Jurkat, Clone E6-1 (cell line): ENCODE measurements at regions not wholly inside any gene's neighbourhood (a gene's known extent, or its start where the extent isn't known, plus 50 kb on each side); places are given as distances from the start of the nearest gene placed in this dataset.
"Not testable (repeated sequence)": the region's sequence is repeated elsewhere in the genome, so short reads cannot be mapped to it uniquely, and the experiment has no call there.

Experiments used
- DNase-seq: peaks from one replicate; pipeline ENCODE4 v3.0.0-alpha.2; 2011; ENCODE audit warnings: low read depth, low spot score
- H3K4me3 ChIP-seq: 2 replicates; pipeline ENCODE4 v1.5.1; 2011; ENCODE audit warnings: mild to moderate bottlenecking, low read length, control low read depth, moderate library complexity

DNA sequence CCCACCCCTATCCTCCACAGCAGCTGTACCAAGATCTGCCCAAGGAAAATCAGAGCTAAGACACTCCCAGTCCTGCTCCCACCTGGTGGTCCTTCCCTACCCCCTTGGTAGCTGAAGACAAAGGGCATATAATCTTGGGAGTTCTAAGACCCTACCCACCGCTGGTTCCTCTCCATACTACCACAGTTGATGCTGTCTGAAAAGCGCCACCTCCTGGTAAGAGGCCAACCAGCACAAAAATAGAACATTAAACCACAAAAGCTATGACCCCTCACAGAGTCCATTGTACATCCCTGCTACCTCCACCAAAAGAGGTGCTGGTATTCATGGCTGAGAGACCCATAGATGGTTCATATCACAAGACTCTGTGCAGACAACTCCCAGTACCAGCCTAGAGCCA, 161.5 kb upstream of the ARHGAP42 start:
- DNase-seq, result peak; percentile 4
- no peak overlapping the region for H3K4me3 ChIP-seq

DNA sequence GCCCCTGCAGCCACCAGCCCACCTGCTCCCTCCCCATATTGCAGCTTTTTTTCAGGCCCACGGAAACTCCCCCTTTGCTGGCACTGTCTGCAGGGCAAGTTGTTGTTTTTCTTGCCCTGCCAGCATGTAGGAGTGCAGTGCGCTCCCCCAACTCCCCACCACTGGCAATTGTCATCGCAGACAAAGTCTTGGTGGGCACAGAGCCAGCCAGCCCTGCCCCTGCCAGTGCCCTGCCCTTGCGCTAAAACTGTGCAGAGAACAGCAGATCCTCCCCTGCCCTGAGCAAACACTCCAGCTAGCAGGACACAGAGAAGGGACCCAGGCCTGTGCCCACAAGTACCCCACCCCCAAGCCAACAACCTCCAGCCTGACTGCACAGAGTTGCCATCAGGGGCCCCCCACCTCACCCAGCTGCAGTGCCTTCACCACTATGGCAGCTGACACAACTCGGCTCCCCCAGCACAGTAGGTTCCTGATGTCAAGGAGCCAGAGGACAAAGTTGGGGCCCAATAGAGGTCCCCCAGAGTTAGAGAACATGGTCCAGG, 158.1 kb upstream of the ARHGAP42 start:
- DNase-seq, result no peak
- H3K4me3 ChIP-seq, result no peak overlapping the region

DNA sequence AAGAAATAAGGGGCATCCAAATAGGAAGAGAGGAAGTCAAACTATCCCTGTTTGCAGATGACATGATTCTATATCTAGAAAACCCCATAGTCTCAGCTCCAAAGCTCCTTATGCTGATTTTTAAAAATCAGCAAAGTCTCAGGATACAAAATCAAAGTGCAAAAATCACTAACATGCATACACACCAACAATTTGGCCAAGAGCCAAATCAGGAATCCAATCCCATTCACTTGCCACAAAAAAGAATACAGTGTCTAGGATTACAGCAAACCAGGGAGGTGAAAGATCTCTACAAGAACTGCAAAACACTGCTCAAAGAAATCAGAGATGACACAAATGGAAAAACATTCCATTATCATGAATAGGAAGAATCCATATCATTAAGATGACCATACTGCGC, 155.8 kb upstream of the ARHGAP42 start:
- DNase-seq, H3K4me3 ChIP-seq: not testable (repeated sequence)

DNA sequence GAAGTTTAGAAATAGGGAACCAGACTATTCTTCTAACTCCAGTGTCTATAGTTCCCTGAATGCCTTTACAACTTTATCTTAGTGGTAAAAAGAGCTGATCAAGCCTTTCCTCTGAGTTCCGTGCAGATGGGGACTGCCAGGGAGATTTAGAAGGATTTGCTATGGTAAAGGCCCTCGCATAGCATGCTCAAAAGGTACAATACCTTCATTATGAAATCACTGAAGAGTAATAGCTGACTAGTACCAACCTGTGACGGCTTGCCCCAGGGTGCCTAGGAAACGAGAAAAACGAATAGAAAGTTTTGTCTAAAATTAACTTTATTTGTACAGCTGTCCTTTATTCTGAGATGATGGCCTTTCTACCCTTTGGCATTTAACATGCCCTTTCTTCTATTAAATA, 150.1 kb upstream of the ARHGAP42 start:
- no peak for DNase-seq
- H3K4me3 ChIP-seq, result no peak overlapping the region

DNA sequence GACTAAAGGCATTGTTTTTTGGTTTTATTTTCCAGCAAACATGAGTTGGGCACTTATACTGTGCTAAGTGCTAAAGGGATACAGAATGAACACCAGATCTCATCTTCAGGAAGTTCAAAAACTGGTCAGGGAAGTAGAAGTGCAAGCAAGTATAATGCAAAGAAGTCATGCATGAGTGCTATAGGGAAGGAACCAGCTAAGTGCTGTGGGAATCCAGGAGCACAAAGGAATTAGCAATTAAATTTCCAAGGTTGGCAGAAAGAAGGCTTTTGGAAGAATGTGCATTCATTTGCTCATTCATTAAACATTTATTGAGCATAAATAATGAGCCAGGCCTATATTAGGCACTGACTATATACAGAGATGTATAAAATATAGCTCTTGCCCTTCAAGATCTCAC, 143.7 kb upstream of the ARHGAP42 start:
- no peak overlapping the region for H3K4me3 ChIP-seq
- no peak for DNase-seq

DNA sequence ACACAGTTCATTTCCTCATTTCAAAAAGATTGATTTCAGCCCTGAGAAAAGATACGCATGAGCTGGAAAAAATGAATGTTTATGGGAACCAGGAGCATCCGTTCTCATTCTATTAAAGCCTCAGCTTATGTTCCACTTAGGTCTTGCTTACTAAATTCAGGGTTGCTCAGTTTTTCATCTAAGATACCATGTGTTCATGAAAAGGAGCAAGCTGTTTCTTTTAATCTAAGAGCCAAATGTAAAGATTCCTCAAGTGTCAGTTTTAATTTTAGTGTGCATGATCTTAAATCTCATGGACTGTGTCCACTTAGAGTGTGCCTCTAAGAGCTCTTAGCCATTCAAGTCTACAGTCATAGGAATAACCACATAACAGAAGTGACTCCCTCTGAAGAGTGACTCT, 141.5 kb upstream of the ARHGAP42 start:
- no peak overlapping the region for H3K4me3 ChIP-seq
- no peak for DNase-seq

DNA sequence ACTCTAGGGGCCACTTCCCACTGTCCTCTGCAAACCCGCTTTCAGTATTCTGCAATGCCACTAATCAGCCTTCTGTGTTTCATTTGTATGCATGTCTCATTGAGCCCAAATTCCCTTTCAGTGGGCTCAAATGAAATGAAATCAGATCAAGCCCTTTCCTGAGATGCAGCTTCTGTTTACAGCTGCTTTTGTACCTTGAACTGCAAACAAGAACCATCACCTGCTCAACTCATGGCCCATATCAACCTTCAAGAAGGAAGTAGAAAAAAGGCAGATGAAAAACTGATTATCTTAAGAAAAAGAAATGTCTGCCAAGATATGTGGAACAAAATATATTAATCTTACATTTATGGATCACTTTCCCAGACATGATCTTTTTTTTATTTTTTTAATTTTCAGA, 141.1 kb upstream of the ARHGAP42 start:
- DNase-seq, result no peak
- H3K4me3 ChIP-seq, result no peak overlapping the region

DNA sequence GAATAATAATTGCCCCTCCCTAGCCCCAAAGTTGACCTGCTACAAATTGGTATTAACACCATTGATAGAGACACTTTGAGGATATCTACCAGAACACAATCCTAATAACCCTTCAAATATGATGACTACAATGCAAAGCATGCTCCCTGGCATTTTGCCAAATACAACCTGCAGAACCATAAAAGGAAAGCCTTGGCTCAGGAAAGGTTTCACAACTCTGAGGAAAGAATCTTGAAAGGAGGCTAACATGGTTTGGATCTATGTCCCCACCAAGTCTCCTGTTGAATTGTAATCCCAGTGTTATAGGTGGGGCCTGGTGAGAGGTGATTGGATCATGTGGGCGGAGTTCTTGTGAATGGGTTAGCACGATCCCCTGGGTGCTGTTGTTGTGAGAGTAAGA, 140.4 kb upstream of the ARHGAP42 start:
- no peak overlapping the region for H3K4me3 ChIP-seq
- DNase-seq, result no peak

DNA sequence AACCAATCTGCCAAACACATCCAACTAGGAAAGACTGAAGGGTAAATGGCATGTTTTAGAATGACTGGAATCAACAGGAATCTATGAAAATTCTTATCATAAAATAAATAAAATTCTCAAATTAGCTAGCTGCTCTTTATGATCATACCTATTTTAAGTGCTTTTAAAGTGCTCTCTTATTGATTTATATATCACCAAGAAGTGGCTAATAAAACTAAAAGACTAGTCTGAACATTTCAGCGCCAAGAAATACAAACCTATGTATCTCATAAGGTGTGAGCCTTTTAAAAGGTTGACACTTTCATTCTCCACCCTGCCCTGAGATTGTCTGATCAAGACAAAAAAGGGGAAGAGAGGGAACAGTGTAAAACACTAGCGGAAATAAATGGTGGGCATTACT, 136.8 kb upstream of the ARHGAP42 start:
- H3K4me3 ChIP-seq, result no peak overlapping the region
- DNase-seq, result no peak

DNA sequence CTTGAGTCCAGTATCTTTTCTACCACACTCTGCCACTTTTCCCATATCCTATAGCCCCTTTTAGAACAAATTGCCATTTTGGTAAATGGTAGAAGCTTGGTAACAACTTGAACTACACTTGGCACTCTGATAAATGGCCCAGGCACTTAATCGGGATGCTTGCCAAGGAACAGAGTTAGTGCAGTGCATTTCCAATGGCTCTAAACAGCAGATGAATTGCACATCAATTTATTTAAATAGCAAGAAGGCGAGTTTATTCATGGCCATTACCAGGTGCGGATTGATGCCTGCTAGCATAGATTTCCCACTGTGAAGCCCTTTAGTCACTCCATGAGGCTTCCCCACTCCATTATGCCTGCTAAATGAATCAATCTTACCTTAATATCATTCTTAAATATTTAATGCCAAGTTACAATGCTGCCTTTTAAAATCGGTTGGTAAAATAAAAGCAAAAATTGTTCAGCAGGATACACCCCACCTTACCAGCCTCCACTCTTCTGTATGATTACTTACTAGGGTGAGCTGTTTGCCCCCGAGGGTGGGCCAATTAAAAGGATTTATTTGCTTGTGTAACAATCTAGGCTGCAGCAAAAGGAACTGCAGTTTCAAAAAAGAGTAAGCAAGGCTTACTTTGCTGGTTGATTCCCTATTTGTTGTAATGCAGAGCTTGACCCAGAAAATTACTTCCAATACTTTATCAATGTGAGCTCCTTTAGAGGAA, 136.0 kb upstream of the ARHGAP42 start:
- no peak for DNase-seq
- H3K4me3 ChIP-seq, result no peak overlapping the region

DNA sequence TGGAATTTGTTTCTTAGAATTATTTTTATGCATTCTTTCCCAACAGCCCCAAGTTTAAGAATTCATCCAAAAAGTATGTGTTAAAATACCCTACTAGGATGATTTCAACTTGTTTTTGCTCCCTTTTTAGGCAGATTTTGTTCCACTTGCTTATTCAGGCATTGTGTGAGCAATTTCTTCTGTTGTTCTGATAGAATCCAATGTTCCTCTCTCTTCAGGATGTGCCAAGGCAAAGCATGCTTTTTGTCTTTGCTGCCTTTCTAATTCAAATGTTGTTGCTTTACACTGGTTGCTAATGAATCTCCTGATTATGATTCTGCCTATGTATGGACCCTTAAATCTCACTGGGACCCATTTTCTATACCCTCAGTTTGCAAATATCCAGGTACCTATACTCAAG, 131.2 kb upstream of the ARHGAP42 start:
- H3K4me3 ChIP-seq, result no peak overlapping the region
- no peak for DNase-seq

DNA sequence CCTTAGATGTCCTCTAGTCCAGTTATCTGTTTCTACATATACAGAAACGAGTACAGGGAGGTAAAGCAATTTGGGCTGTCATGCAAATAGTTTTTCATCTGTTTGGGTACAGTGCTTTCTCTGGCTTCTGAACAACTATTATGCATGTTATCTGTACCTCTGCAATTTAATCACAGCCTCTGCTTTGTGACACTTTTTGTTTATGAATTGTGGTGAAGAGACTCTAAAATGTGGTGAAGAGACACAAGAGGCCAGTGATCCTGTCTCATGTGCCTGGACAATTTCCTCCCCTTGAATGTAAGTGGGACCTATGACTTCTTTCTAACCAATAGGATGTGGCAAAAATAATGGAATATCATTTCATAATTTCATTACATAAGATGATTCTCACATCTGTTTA, 130.3 kb upstream of the ARHGAP42 start:
- H3K4me3 ChIP-seq, result no peak overlapping the region
- no peak for DNase-seq

DNA sequence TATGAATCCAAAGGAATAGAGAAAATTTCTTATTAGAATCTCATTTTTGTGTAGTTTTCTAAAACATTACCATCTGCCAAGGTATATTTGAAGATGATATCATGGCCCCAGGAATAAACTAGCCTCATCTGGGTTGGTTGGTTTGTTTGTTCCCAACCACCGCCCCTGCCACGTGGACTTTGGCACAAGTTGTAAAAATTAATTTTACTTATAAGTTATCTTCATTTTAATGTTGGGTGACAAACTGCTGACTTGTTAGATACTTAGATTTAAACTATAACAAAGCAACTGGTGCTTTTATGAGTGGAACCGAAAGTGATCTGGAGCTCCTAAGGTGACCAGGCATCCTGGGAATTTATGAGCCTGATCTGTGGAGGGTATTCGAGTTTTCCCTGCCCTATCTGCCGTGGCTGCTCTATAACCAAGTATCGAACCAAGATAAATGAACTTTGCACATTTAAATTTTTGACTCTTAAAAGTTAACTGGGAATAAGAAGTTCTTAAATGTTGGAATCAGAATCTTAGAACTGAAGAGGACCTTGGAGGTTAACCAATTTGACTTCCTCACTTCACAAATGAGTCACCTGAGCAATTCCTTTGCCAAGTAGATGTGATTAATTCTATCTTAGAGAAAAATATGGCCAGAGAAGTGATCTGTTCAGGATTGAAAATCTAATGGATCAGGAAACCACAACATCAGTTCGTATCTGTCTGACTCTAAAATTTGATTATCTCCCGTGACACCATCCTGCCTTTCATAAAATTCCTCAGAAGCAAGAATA, 129.1 kb upstream of the ARHGAP42 start:
- H3K4me3 ChIP-seq, result no peak overlapping the region
- no peak for DNase-seq

DNA sequence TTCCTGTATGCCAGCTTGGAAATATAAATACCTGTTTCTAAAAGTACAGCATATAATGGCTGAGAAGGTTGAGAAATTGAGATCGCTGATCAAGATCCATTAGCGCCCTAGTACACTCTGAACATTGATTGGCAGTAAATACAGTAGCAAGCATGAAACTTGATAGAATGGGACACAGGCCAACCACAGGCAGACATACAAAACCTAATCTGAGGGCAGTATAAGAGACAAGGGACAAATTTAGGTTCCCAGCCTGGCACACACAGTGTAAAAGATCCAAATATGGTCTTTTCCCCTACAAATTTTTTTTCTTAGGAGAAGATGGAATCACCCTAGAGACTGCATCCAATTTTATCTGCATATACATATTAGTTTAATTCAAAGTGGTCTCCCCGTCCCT, 126.5 kb upstream of the ARHGAP42 start:
- no peak for DNase-seq

DNA sequence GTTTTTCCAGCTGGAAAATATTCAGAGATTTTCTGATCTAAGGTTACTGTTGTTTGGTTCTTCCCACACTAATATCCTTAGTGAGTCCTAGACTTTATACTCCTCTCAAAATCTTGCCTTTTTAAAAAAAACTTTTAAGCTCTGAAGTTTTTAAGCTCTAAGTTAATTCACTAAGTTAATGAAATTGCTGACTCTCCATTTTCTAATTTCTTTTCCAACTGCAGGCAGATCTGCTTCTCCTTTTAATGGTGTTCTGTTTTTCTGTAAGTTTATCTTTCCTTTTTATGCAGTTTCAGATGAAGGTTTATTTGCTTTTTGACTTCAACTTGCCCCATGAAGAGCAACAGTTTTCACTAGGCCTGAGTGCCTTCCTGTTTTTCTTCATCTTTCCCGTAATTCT, 125.8 kb upstream of the ARHGAP42 start:
- no peak for DNase-seq
- H3K4me3 ChIP-seq, result no peak overlapping the region

More for the DNA sequence above, 126.5 kb upstream of the ARHGAP42 start:
- H3K4me3 ChIP-seq, result no peak overlapping the region

DNA sequence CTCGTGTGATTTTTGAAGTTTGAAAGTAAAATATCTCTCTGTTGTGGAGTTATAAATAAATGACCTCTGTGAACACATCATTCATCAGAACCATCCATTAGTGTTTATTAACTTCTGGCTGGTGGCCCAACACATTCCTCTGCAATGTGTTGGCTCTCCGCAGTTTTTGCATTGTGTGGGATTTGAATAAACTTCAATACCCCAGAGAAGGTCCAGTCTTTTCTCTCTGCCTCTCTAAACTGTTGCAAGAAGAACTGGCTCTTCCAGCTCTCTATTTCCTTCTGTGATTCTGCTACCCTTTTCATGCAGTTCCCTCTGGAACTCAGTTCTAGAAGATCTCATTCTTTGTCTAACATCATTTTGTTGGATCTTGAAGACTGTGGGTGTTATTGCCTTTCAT, 125.0 kb upstream of the ARHGAP42 start:
- no peak overlapping the region for H3K4me3 ChIP-seq
- DNase-seq, result no peak

DNA sequence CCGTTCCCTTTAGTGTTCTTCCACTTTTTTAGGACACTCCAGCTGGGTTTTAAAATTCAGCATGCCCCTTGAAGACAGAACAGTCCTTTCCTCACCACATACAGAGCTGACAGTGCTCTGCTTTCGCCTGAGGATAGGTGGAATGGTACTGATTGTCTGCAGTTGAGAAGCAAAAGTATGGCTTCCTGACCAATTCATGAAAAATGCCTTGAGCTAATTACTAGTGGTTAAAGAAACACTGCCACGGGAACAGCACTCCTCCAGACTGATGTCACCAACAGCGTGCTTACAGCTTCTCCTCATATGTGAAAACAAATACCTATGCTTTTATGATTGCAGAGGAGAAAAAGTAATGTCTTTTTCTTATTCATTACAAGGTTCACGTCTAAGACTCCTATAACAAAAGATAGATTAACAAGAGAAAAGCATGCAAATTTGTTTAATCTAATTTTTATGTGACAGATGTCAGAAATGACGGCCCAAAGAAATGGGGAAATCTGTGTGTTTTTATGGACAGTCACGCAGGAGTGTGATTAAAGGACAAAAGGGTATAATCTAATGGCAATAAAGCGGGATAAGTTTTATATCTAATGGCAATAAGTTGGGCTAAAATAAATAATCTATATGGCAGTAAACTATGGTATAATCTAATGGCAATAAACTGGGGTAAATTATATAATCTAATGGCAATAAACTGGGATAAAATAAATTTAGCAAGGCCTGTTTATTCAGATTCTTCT, 123.4 kb upstream of the ARHGAP42 start:
- no peak for DNase-seq
- H3K4me3 ChIP-seq, result no peak overlapping the region

DNA sequence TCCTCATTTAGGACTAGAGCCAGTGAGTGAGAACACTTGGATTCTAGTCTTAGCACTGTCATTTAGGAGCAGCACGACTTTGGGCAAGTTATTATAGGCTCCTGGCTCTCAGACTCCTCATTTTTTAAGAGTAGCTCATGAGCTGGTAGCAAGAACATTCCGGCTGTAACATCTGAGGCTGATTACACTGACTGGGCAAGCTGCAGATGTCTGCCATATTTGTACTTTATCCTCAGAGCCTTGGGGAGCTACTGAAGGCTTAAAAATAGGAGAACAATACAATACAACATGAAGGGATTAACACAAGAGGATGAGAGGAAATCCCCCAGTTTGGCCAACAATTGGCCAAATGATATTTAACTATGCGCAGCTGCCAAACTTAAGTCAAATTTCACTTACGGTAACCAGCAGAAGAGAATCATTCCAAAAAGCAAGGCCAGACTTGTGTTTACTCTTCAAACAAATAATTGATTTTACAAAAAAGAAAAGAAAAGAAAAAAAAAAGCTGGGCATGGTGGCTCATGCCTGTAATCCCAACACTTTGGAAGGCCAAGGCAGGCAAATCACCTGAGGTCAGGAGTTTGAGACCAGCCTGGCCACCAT, 113.1 kb upstream of the ARHGAP42 start:
- no peak overlapping the region for H3K4me3 ChIP-seq
- no peak for DNase-seq

DNA sequence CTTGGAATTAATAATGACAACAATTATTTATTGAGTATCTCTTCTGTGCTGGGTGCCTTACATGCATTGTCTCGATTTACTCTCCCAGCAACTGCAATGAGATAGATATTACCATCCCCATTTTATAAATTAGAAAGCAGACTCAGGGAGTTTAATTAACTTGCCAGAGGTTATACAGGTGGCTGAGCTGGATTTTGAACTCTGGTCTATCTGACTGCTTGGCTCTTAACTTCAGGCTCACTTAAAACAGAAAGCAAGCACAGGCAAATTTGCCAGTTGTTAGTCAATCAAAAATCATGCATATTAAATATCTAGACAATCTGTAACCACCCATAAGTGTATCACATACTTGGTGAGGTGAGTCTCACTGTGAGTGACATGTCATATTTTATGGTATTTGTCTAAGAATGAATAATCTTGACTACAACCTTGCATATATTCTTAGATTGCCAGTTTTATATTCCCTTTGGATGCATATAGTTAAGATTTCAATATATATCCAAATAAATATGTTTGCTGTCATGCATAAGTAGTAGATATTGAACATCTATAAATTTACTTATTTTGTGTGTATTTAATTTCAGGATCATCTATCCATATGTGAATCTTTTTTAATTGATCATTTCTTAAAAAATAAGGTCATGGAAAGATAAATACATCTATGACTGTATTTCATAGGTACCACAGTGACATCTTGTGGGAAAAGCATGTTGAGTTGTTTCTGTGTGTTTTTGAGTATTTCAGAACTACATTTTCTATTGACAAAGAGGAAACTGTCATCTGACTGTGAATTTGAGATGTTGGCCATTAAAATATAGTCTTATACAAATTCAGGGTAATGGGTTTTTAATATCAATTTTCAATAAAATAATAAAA, 112.0 kb upstream of the ARHGAP42 start:
- DNase-seq, result no peak
- no peak overlapping the region for H3K4me3 ChIP-seq
